ENCODE measurements at regions not wholly inside any gene's neighbourhood (a gene's known extent, or its start where the extent isn't known, plus 50 kb on each side); places are given as distances from the start of the nearest gene placed in this dataset.

- TF ChIP-seq CTCF (IDR thresholded peaks at IDR 0.05; ENCODE audit: low read depth, low read length) (no peak), EZH2phosphoT487 (IDR thresholded peaks at IDR 0.05; ENCODE audit: low read depth) (no peak)
These were observed 214.3 kb upstream of the CDYL start for GRCh38 chr6:4561773-4562400.
